AG09309 (cell line): ENCODE measurements at regions not wholly inside any gene's neighbourhood (a gene's known extent, or its start where the extent isn't known, plus 50 kb on each side); places are given as distances from the start of the nearest gene placed in this dataset.

Experiments used
- DNase-seq: peaks from one replicate; pipeline ENCODE4 v3.0.0-alpha.2; 2010; ENCODE audit warnings: low read depth
- H3K4me3 ChIP-seq: 2 replicates; pipeline ENCODE4 v1.5.1; 2011; ENCODE audit warnings: mild to moderate bottlenecking, low read depth, low read length, moderate library complexity; ENCODE audit not compliant: control insufficient read depth
- TF ChIP-seq, protein P1 (sequence below): IDR thresholded peaks from 2 replicates; pipeline ENCODE4 v1.5.1; 2011; ENCODE audit warnings: mild to moderate bottlenecking, low read depth, low read length, inconsistent platforms; ENCODE audit not compliant: insufficient read depth, control insufficient read depth; ENCODE audit errors: missing control alignments

DNA sequence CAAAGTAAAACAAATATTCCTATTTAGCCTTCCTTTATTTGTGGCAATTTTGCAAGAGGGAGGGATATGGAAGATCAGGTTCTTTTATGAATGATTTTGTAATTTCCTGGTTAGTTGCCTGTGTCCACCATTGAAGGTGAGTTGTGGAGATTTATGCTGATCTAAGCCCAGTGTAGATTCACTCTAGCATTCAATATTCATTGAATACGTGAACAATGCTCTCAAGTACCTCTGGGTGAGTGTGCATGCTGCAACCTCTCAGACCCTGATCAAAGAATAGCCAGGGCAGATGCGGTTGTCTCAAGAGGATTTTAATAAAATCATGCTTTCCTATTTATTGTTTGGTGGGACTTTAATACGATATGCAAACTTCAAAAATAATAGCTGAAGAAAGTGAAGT is 628.4 kb downstream of the SPRY1 start:
- no peak for DNase-seq
- H3K4me3 ChIP-seq: no peak overlapping the region
- TF ChIP-seq, protein P1, sequence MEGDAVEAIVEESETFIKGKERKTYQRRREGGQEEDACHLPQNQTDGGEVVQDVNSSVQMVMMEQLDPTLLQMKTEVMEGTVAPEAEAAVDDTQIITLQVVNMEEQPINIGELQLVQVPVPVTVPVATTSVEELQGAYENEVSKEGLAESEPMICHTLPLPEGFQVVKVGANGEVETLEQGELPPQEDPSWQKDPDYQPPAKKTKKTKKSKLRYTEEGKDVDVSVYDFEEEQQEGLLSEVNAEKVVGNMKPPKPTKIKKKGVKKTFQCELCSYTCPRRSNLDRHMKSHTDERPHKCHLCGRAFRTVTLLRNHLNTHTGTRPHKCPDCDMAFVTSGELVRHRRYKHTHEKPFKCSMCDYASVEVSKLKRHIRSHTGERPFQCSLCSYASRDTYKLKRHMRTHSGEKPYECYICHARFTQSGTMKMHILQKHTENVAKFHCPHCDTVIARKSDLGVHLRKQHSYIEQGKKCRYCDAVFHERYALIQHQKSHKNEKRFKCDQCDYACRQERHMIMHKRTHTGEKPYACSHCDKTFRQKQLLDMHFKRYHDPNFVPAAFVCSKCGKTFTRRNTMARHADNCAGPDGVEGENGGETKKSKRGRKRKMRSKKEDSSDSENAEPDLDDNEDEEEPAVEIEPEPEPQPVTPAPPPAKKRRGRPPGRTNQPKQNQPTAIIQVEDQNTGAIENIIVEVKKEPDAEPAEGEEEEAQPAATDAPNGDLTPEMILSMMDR: no peak

DNA sequence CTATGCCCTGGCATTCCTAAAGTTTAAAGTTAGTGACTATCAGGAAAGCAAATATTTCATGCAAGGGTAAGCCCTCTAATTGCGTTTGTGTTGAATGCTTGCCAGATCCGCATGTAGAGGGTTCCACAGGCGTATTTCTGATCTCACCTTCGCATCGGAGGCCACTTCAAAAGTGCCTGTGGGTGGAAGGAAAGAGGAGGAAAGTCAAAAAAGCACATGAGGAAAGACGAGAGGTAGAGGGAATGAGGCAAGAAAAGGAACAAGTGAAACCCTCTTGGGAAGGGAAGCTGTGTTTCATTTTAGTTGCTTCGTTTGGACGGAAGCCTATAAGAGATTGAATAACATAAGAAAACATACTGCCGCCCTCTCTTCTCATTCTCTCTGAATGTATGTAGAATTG is 628.8 kb downstream of the SPRY1 start:
- no peak overlapping the region for H3K4me3 ChIP-seq
- TF ChIP-seq, protein P1: no peak
- no peak for DNase-seq

DNA sequence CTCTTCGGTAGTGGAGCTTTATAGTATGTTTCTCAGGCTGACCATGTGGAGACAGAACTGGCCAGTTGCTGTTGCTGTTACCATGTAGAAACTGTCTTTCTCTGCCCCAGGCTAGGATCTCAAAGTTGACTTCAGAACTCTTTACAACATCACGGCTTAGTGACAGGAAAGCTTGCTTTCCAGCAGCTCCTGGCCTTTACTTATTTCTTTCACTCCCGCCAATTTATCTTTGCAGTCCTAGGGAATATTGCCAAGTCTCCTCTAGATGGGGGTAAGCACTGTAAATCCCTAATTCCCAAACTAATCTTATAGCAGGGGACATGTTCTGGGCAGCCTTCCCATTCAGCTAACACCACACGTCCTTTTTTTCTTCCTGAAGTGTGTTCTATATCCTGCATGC is 631.6 kb downstream of the SPRY1 start:
- DNase-seq: no peak
- H3K4me3 ChIP-seq: no peak overlapping the region
- TF ChIP-seq, protein P1: no peak

DNA sequence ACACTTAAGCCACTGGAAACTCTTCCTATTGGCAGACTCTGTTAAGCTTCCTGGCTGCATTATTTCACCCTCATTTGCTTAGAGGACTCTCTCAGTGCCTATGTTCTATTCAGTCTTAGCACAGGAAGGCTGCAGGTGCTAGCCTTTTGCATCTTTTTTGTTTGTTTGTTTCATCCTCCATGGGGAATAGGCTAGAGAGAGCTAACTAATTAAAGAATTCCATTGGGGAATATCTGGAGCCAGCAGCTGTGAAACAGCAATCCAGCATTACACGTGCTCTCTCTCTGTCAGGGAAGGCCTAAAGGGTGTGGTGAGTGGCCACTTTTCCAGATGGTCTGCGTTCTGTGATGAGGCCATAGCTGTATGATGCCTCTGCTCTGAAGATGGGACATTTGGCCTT is 633.6 kb downstream of the SPRY1 start:
- DNase-seq: no peak
- TF ChIP-seq, protein P1: no peak
- no peak overlapping the region for H3K4me3 ChIP-seq

DNA sequence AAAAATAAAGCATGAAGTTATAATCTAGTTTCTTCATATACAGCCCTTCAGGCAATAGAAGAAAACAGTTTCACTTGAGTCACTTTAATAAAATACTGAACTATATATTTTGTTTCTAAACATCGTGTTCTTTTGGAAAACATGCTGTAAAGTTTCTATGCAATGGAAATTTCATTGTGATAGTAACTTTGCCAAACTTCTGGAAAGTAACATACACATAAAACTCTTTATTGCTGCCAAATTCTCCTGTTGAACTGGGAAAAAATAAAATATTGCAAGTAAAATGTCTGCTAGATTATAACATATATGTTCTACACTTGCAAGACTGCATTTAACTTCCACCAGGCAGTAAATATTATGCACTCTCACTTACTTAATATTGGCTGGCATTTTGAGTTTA is 635.4 kb downstream of the SPRY1 start:
- no peak overlapping the region for H3K4me3 ChIP-seq
- DNase-seq: no peak
- TF ChIP-seq, protein P1: no peak

DNA sequence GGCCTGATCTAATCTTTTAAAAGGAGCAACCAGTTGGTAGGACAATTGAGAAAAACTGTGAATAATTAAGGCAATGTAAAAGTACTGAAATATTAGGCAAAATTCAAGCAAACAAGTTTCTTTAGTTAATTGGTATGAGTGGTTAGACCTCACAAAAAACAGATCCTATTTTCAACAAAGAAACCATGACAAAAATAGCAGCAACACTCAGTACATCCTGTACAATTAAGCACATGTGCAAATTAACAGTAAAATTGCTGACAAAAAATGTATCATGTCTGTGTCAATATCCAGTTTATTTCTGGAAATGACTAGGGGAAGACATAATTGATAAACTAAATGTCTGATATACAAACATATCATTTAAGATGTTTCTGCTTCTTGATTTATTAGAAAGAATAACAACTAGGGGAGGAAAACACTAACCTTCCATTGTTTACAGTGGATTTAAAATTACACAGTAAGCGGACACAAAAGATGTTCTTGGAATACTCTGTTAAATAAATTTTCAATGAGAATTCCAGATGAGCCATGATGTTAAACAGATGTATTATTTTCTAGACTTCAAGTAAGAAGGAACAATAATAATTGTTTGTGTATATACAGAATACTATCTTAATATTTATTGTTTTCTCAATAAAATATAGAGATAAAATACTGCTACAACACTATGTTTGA is 638.9 kb downstream of the SPRY1 start:
- H3K4me3 ChIP-seq: no peak overlapping the region
- TF ChIP-seq, protein P1: no peak
- DNase-seq: no peak
